GM12873 (cell line): ENCODE measurements at regions not wholly inside any gene's neighbourhood (a gene's known extent, or its start where the extent isn't known, plus 50 kb on each side); places are given as distances from the start of the nearest gene placed in this dataset.

ENCODE experiments used
- TF ChIP-seq, protein P1 (sequence below): IDR thresholded peaks from 2 replicates; pipeline ENCODE4 v1.5.1; 2012; ENCODE audit warnings: low read depth, mild to moderate bottlenecking, moderate library complexity, low read length, control low read depth; ENCODE audit not compliant: insufficient read depth; ENCODE audit errors: missing control alignments

DNA sequence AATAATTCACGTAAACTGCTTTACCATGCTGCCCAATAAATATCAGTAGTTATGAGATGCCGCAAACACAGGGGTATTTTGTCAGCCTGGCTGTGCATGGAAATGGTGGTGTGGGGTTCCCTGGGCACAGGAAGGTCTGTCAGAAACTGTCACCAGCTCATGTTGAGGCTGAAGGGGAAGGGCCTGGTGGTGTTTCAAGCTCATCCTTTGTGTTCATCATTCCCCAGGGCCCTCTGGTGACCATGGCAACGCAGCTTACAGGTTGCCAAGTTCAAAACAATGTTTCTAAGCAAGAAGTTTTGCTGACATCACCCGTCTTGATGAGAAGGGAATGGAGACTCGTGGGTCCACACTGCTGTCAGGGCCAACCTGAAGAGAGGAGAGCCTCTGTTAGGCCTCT, 348.9 kb upstream of the C16orf82 start:
- TF ChIP-seq, protein P1, sequence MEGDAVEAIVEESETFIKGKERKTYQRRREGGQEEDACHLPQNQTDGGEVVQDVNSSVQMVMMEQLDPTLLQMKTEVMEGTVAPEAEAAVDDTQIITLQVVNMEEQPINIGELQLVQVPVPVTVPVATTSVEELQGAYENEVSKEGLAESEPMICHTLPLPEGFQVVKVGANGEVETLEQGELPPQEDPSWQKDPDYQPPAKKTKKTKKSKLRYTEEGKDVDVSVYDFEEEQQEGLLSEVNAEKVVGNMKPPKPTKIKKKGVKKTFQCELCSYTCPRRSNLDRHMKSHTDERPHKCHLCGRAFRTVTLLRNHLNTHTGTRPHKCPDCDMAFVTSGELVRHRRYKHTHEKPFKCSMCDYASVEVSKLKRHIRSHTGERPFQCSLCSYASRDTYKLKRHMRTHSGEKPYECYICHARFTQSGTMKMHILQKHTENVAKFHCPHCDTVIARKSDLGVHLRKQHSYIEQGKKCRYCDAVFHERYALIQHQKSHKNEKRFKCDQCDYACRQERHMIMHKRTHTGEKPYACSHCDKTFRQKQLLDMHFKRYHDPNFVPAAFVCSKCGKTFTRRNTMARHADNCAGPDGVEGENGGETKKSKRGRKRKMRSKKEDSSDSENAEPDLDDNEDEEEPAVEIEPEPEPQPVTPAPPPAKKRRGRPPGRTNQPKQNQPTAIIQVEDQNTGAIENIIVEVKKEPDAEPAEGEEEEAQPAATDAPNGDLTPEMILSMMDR = no peak

- TF ChIP-seq, protein P1 = no peak
Observed at GRCh38 chr16:26721290-26721689, 345.4 kb upstream of the C16orf82 start.

DNA sequence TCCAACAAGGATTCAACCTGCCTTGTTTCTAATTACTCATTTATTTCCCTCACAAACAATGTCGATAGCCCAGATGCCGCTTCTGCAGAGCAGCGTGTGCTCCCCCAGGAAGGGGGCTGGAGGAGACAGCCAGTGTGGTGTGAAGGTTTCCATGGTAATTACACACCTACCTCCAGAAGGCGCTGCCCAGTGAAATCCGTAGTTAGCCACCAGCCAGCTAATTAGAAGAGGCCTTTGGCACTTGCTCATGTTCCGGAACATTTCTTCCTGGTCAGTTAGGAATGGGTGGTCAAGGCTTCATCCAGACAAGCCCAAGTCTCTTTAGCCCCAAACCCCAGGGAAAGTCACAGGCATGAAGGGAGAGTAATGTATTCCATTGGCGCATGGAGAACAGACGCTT, 342.5 kb upstream of the C16orf82 start:
- TF ChIP-seq, protein P1 = no peak

GRCh38 chr16:26727848-26728247, 338.9 kb upstream of the C16orf82 start:
- TF ChIP-seq, protein P1 = no peak

DNA sequence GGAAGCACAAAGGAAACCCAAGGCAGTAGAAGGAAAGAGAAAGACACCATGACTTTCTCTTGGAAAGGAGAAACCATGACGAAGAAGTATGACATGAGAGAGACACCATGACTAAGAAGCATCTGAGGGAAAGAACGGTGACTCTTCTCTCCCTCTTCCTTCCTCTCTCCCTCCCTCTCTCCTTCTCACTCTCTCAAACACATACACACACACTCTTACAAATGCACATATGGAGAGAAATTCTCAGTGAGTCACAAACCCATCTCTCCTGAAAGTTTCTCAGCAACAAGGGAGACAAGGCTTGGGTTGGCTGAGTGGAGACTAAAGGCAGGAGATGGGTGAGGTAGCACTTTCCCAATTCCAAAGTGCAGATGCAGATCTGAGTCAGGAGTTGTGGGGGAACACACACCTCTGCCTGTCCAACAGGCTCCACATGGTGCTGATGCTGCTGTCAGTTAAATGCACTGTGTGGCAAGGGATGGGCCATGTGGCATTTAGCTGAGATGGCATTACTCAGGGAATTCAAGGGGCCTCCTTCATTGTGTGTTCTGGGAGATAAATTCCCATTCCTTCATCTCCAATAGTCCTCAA, 336.7 kb upstream of the C16orf82 start:
- TF ChIP-seq, protein P1 = no peak

DNA sequence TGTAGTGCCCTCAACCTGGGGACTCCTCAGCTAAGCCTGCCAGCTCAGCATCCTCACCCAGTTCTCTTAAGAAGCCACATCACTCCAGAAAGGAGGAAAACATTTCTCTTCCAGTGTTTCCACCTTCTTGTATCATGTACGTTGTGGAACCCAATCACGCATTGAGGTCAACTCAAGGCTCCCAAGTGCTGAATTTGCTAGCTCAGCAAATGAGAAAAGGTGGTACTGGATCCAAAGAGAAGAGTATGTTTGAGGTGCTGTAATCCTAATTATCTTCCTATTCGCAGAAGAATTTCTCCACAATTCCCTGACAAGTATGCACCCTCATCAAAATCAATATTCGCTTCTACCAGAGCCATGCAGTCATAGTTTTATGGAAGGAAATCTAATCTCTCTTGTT, 335.0 kb upstream of the C16orf82 start:
- TF ChIP-seq, protein P1 = no peak

GRCh38 chr16:26733710-26734109, 333.0 kb upstream of the C16orf82 start:
- TF ChIP-seq, protein P1 = no peak
